ENCODE measurements at regions not wholly inside any gene's neighbourhood (a gene's known extent, or its start where the extent isn't known, plus 50 kb on each side); places are given as distances from the start of the nearest gene placed in this dataset.
"Not testable (repeated sequence)": the region's sequence is repeated elsewhere in the genome, so short reads cannot be mapped to it uniquely, and the experiment has no call there.

GRCh38 chr15:93920204-93920603 is 311.2 kb upstream of the MCTP2 start:
- no peaks in the 10 kb centered on the region for H3K36me3 ChIP-seq (ENCODE audit: control insufficient read depth in 2 of 3, insufficient read depth in 3 of 3, low read length in 3 of 3)
- CTCF ChIA-PET: no interaction called here
- ATAC-seq (no peak), DNase-seq (no peak)
- intact Hi-C loops (cut with micrococcal nuclease): no loop called here
- peaks cover 0 to 21% (median 4%) of the 10 kb centered on the region in 5 donors for H3K27me3 Mint-ChIP-seq
- no peaks in the 10 kb centered on the region for H3K27me3 ChIP-seq (ENCODE audit: control insufficient read depth in 2 of 2, insufficient read depth in 2 of 2, low read length in 2 of 2)
- H3K4me3 Mint-ChIP-seq: no peak overlapping the region
- no peaks in the 10 kb centered on the region for H3K9me3 ChIP-seq (ENCODE audit: control insufficient read depth in 2 of 3, low read length in 3 of 3)
- no peak overlapping the region for H3K27ac Mint-ChIP-seq
- no peak overlapping the region for H3K27ac ChIP-seq (ENCODE audit: low read depth, low read length)
- peaks cover 0 to 13% (median 6%) of the 10 kb centered on the region in 11 donors for H3K9me3 Mint-ChIP-seq
- no peaks in the 10 kb centered on the region for H3K36me3 Mint-ChIP-seq
- H3K4me3 ChIP-seq (ENCODE audit: low read length): no peak overlapping the region
- H3K4me1 ChIP-seq (ENCODE audit: control insufficient read depth in 2 of 2, insufficient read depth in 2 of 2, low read length in 2 of 2): no peaks in the 10 kb centered on the region
- H3K4me1 Mint-ChIP-seq: no peaks in the 10 kb centered on the region
- POLR2A ChIA-PET: no interaction called here

- peaks cover 0 to 21% (median 4%) of the 10 kb centered on the region in 5 donors for H3K27me3 Mint-ChIP-seq
- H3K4me1 Mint-ChIP-seq; H3K27ac ChIP-seq (ENCODE audit: low read depth, low read length); H3K4me1 ChIP-seq (ENCODE audit: control insufficient read depth in 2 of 2, insufficient read depth in 2 of 2, low read length in 2 of 2); H3K36me3 Mint-ChIP-seq; H3K4me3 Mint-ChIP-seq; CTCF ChIA-PET; intact Hi-C loops (cut with micrococcal nuclease); DNase-seq; H3K36me3 ChIP-seq (ENCODE audit: control insufficient read depth in 2 of 3, insufficient read depth in 3 of 3, low read length in 3 of 3); H3K9me3 ChIP-seq (ENCODE audit: control insufficient read depth in 2 of 3, low read length in 3 of 3); H3K27ac Mint-ChIP-seq; POLR2A ChIA-PET; ATAC-seq; H3K4me3 ChIP-seq (ENCODE audit: low read length); H3K27me3 ChIP-seq (ENCODE audit: control insufficient read depth in 2 of 2, insufficient read depth in 2 of 2, low read length in 2 of 2): not testable (repeated sequence)
- H3K9me3 Mint-ChIP-seq: peaks cover 0 to 13% (median 6%) of the 10 kb centered on the region in 11 donors
These were observed 312.6 kb upstream of the MCTP2 start for GRCh38 chr15:93918801-93919200.

- no peaks in the 10 kb centered on the region for H3K27me3 ChIP-seq (ENCODE audit: control insufficient read depth in 2 of 2, insufficient read depth in 2 of 2, low read length in 2 of 2)
- H3K4me1 ChIP-seq (ENCODE audit: control insufficient read depth in 2 of 2, insufficient read depth in 2 of 2, low read length in 2 of 2): no peaks in the 10 kb centered on the region
- H3K27ac ChIP-seq (ENCODE audit: low read depth, low read length): no peak overlapping the region
- CTCF ChIA-PET: no interaction called here
- intact Hi-C loops (cut with micrococcal nuclease): no loop called here
- Mint-ChIP-seq H3K27ac (no peak overlapping the region), H3K36me3 (no peaks in the 10 kb centered on the region), H3K4me1 (no peaks in the 10 kb centered on the region), H3K27me3 (peaks cover 0 to 17% (median 4%) of the 10 kb centered on the region in 5 donors), H3K9me3 (peaks cover 0 to 7% (median 3%) of the 10 kb centered on the region in 11 donors), H3K4me3 (no peak overlapping the region)
- H3K4me3 ChIP-seq (ENCODE audit: low read length): no peak overlapping the region
- H3K36me3 ChIP-seq (ENCODE audit: control insufficient read depth in 2 of 3, insufficient read depth in 3 of 3, low read length in 3 of 3): no peaks in the 10 kb centered on the region
- DNase-seq (no peak), ATAC-seq (no peak)
- POLR2A ChIA-PET: no interaction called here
- H3K9me3 ChIP-seq (ENCODE audit: control insufficient read depth in 2 of 3, low read length in 3 of 3): no peaks in the 10 kb centered on the region
These were observed 314.2 kb upstream of the MCTP2 start for GRCh38 chr15:93917181-93917580.

DNA sequence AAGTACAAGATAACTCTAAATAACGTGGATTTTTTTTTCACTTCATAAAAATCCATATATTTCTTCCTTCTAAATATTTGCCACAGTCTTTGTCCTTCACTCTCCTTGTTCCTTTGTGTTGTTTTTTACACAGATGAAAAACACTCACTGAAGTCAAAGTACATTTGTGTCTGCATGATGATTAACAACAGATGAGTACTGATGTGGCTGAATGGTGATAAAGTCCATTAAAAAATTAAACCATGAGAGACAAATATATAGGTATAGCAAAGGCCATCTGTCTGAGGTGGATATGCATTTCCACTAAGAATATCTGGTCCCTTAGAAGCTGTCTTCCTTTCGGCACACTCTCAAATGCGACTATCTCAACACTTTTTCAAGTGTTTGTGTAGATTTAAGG is 317.5 kb upstream of the MCTP2 start:
- H3K27me3 Mint-ChIP-seq: peaks cover 0 to 18% (median 8%) of the 10 kb centered on the region in 5 donors
- no peak overlapping the region for H3K4me3 Mint-ChIP-seq
- Histone ChIP-seq H3K4me1 (ENCODE audit: control insufficient read depth in 2 of 2, insufficient read depth in 2 of 2, low read length in 2 of 2) (no peaks in the 10 kb centered on the region), H3K4me3 (ENCODE audit: low read length) (no peak overlapping the region), H3K27ac (ENCODE audit: low read depth, low read length) (no peak overlapping the region), H3K27me3 (ENCODE audit: control insufficient read depth in 2 of 2, insufficient read depth in 2 of 2, low read length in 2 of 2) (no peaks in the 10 kb centered on the region), H3K9me3 (ENCODE audit: control insufficient read depth in 2 of 3, low read length in 3 of 3) (no peaks in the 10 kb centered on the region), H3K36me3 (ENCODE audit: control insufficient read depth in 2 of 3, insufficient read depth in 3 of 3, low read length in 3 of 3) (no peaks in the 10 kb centered on the region)
- DNase-seq (no peak), ATAC-seq (no peak)
- peaks cover 0 to 3% (median 0%) of the 10 kb centered on the region in 7 donors for H3K4me1 Mint-ChIP-seq
- no peak overlapping the region for H3K27ac Mint-ChIP-seq
- POLR2A ChIA-PET: no interaction called here
- intact Hi-C loops (cut with micrococcal nuclease): no loop called here
- no peaks in the 10 kb centered on the region for H3K36me3 Mint-ChIP-seq
- CTCF ChIA-PET: no interaction called here
- no peaks in the 10 kb centered on the region for H3K9me3 Mint-ChIP-seq

DNA sequence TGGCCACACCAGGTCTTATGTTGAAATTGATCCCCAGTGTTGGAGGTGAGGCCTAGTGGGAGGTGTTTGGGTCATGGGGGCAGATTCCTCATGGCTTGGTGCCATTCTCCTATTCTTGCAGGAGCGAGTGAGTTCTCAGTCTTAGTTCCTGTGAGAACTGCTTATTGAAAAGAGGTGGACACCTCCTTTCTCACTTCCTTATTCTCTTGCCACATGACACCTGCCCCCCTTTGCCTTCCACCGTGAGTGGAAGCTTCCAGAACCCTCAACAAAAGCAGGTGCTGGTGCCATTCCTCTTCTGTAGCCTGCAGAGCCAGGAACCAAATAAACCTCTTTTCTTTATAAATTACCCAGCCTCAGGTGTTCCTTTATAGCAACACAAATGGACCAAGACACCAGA is 318.1 kb upstream of the MCTP2 start:
- no peaks in the 10 kb centered on the region for H3K9me3 ChIP-seq (ENCODE audit: control insufficient read depth in 2 of 3, low read length in 3 of 3)
- no peaks in the 10 kb centered on the region for H3K27me3 ChIP-seq (ENCODE audit: control insufficient read depth in 2 of 2, insufficient read depth in 2 of 2, low read length in 2 of 2)
- no peak for ATAC-seq
- ChIA-PET CTCF (no interaction called here), POLR2A (no interaction called here)
- no peak overlapping the region for H3K27ac Mint-ChIP-seq
- no peak overlapping the region for H3K4me3 ChIP-seq (ENCODE audit: low read length)
- no peak overlapping the region for H3K27ac ChIP-seq (ENCODE audit: low read depth, low read length)
- H3K9me3 Mint-ChIP-seq: no peaks in the 10 kb centered on the region
- intact Hi-C loops (cut with micrococcal nuclease): no loop called here
- H3K36me3 Mint-ChIP-seq: no peaks in the 10 kb centered on the region
- H3K27me3 Mint-ChIP-seq: peaks cover 0 to 16% (median 7%) of the 10 kb centered on the region in 5 donors
- H3K36me3 ChIP-seq (ENCODE audit: control insufficient read depth in 2 of 3, insufficient read depth in 3 of 3, low read length in 3 of 3): no peaks in the 10 kb centered on the region
- no peak overlapping the region for H3K4me3 Mint-ChIP-seq
- H3K4me1 Mint-ChIP-seq: peaks cover 0 to 3% (median 0%) of the 10 kb centered on the region in 7 donors
- no peaks in the 10 kb centered on the region for H3K4me1 ChIP-seq (ENCODE audit: control insufficient read depth in 2 of 2, insufficient read depth in 2 of 2, low read length in 2 of 2)
- no peak for DNase-seq

GRCh38 chr15:93900476-93901400 is 330.6 kb upstream of the MCTP2 start:
- H3K27me3 ChIP-seq (ENCODE audit: control insufficient read depth in 2 of 2, insufficient read depth in 2 of 2, low read length in 2 of 2): no peaks in the 10 kb centered on the region
- H3K4me3 ChIP-seq (ENCODE audit: low read length): no peak overlapping the region
- Mint-ChIP-seq H3K4me3 (peak overlapping the region in 2 of 10 donors; percentile 4 to 30), H3K27ac (peak overlapping the region in 1 of 9 donors; percentile 36), H3K4me1 (no peaks in the 10 kb centered on the region), H3K27me3 (peaks cover 0 to 16% (median 2%) of the 10 kb centered on the region in 5 donors), H3K36me3 (no peaks in the 10 kb centered on the region), H3K9me3 (no peaks in the 10 kb centered on the region)
- intact Hi-C loops (cut with micrococcal nuclease): no loop called here
- ATAC-seq (no peak), DNase-seq (no peak)
- H3K27ac ChIP-seq (ENCODE audit: low read depth, low read length): no peak overlapping the region
- H3K9me3 ChIP-seq (ENCODE audit: control insufficient read depth in 2 of 3, low read length in 3 of 3): no peaks in the 10 kb centered on the region
- no peaks in the 10 kb centered on the region for H3K4me1 ChIP-seq (ENCODE audit: control insufficient read depth in 2 of 2, insufficient read depth in 2 of 2, low read length in 2 of 2)
- ChIA-PET CTCF (interaction anchor here (0.6 kb wide), 1 partner anchor 495 kb away, joined by 3 read pairs; no protein-coding TSS in a partner anchor), POLR2A (no interaction called here)
- no peaks in the 10 kb centered on the region for H3K36me3 ChIP-seq (ENCODE audit: control insufficient read depth in 2 of 3, insufficient read depth in 3 of 3, low read length in 3 of 3)

GRCh38 chr15:93899817-93900216 is 331.5 kb upstream of the MCTP2 start:
- DNase-seq (no peak), ATAC-seq (no peak)
- H3K36me3 ChIP-seq (ENCODE audit: control insufficient read depth in 2 of 3, insufficient read depth in 3 of 3, low read length in 3 of 3): no peaks in the 10 kb centered on the region
- POLR2A ChIA-PET: no interaction called here
- CTCF ChIA-PET: no interaction called here
- Mint-ChIP-seq H3K4me1 (no peaks in the 10 kb centered on the region), H3K4me3 (no peak overlapping the region), H3K27me3 (peaks cover 0 to 16% (median 2%) of the 10 kb centered on the region in 5 donors), H3K36me3 (no peaks in the 10 kb centered on the region), H3K27ac (no peak overlapping the region), H3K9me3 (no peaks in the 10 kb centered on the region)
- intact Hi-C loops (cut with micrococcal nuclease): no loop called here
- no peaks in the 10 kb centered on the region for H3K27me3 ChIP-seq (ENCODE audit: control insufficient read depth in 2 of 2, insufficient read depth in 2 of 2, low read length in 2 of 2)
- no peaks in the 10 kb centered on the region for H3K4me1 ChIP-seq (ENCODE audit: control insufficient read depth in 2 of 2, insufficient read depth in 2 of 2, low read length in 2 of 2)
- no peaks in the 10 kb centered on the region for H3K9me3 ChIP-seq (ENCODE audit: control insufficient read depth in 2 of 3, low read length in 3 of 3)
- H3K4me3 ChIP-seq (ENCODE audit: low read length): no peak overlapping the region
- no peak overlapping the region for H3K27ac ChIP-seq (ENCODE audit: low read depth, low read length)

All from naive thymus-derived CD4-positive, alpha-beta T cell (primary cell).